HG02759 (cell line): ENCODE measurements at regions not wholly inside any gene's neighbourhood (a gene's known extent, or its start where the extent isn't known, plus 50 kb on each side); places are given as distances from the start of the nearest gene placed in this dataset.

Experiments used
- ATAC-seq: cut with Tn5 transposase; IDR thresholded peaks from one replicate; pipeline ENCODE4 v1.9.1; 2021; ENCODE audit warnings: mild to moderate bottlenecking, moderate library complexity; ENCODE audit not compliant: unreplicated experiment

GRCh38 chr7:24178811-24179570 lies 105.0 kb upstream of the NPY start:
- ATAC-seq: no peak

- no peak for ATAC-seq
Measured at GRCh38 chr7:24191362-24191761, 92.6 kb upstream of the NPY start.

GRCh38 chr7:24192053-24192452 lies 91.9 kb upstream of the NPY start:
- ATAC-seq: no peak

GRCh38 chr7:24192691-24193090 lies 91.3 kb upstream of the NPY start:
- no peak for ATAC-seq

GRCh38 chr7:24197852-24198251 lies 86.1 kb upstream of the NPY start:
- ATAC-seq: no peak

GRCh38 chr7:24199978-24200377 lies 84.0 kb upstream of the NPY start:
- ATAC-seq: no peak

- ATAC-seq: no peak
Measured at GRCh38 chr7:24200407-24200966, 83.5 kb upstream of the NPY start.

GRCh38 chr7:24201226-24201625 lies 82.8 kb upstream of the NPY start:
- ATAC-seq: no peak

GRCh38 chr7:24212073-24212472 lies 71.9 kb upstream of the NPY start:
- ATAC-seq: no peak

- ATAC-seq: no peak
Measured at GRCh38 chr7:24213311-24213710, 70.7 kb upstream of the NPY start.

- ATAC-seq: no peak
Measured at GRCh38 chr7:24214670-24215069, 69.3 kb upstream of the NPY start.

GRCh38 chr7:24216576-24217125 lies 67.3 kb upstream of the NPY start:
- ATAC-seq: no peak

- ATAC-seq: no peak
Measured at GRCh38 chr7:24221500-24221899, 62.5 kb upstream of the NPY start.

GRCh38 chr7:24227068-24227467 lies 56.9 kb upstream of the NPY start:
- peak; percentile 50 for ATAC-seq

- ATAC-seq: peak; percentile 92
Measured at GRCh38 chr7:24227603-24228359, 56.2 kb upstream of the NPY start.

GRCh38 chr7:24229481-24230226 lies 54.3 kb upstream of the NPY start:
- no peak for ATAC-seq

GRCh38 chr7:24231493-24231892 lies 52.5 kb upstream of the NPY start:
- ATAC-seq: no peak

GRCh38 chr7:24233386-24233785 lies 50.6 kb upstream of the NPY start:
- no peak for ATAC-seq
